NCI-H128 (cell line): ENCODE measurements at regions not wholly inside any gene's neighbourhood (a gene's known extent, or its start where the extent isn't known, plus 50 kb on each side); places are given as distances from the start of the nearest gene placed in this dataset.

Experiments used
- DNase-seq: peaks from one replicate; lab custom pipeline; 2025; ENCODE audit not compliant: unreplicated experiment; lab: John Stamatoyannopoulos, UW

- DNase-seq: no peak
Observed at GRCh38 chr5:39501397-39501796, 76.6 kb upstream of the DAB2 start.

GRCh38 chr5:39500551-39501175, 75.9 kb upstream of the DAB2 start:
- DNase-seq: no peak

- no peak for DNase-seq
Observed at GRCh38 chr5:39498278-39498952, 73.6 kb upstream of the DAB2 start.

- no peak for DNase-seq
Observed at GRCh38 chr5:39497322-39497721, 72.5 kb upstream of the DAB2 start.

- DNase-seq: no peak
Observed at GRCh38 chr5:39495227-39495626, 70.4 kb upstream of the DAB2 start.

- DNase-seq: no peak
Observed at GRCh38 chr5:39494534-39494933, 69.8 kb upstream of the DAB2 start.

- no peak for DNase-seq
Observed at GRCh38 chr5:39494107-39494510, 69.3 kb upstream of the DAB2 start.

GRCh38 chr5:39491210-39491609, 66.4 kb upstream of the DAB2 start:
- no peak for DNase-seq

GRCh38 chr5:39489263-39489662, 64.5 kb upstream of the DAB2 start:
- no peak for DNase-seq

- DNase-seq: no peak
Observed at GRCh38 chr5:39486790-39487189, 62.0 kb upstream of the DAB2 start.

GRCh38 chr5:39486361-39486760, 61.6 kb upstream of the DAB2 start:
- DNase-seq: no peak

- DNase-seq: no peak
Observed at GRCh38 chr5:39485079-39485478, 60.3 kb upstream of the DAB2 start.

- DNase-seq: no peak
Observed at GRCh38 chr5:39484673-39485072, 59.9 kb upstream of the DAB2 start.

GRCh38 chr5:39482098-39482497, 57.3 kb upstream of the DAB2 start:
- DNase-seq: no peak

- no peak for DNase-seq
Observed at GRCh38 chr5:39479537-39479936, 54.8 kb upstream of the DAB2 start.

GRCh38 chr5:39478863-39479262, 54.1 kb upstream of the DAB2 start:
- no peak for DNase-seq

GRCh38 chr5:39476843-39477220, 52.1 kb upstream of the DAB2 start:
- no peak for DNase-seq

GRCh38 chr5:39475881-39476842, 51.4 kb upstream of the DAB2 start:
- DNase-seq: no peak

GRCh38 chr5:39475159-39475571, 50.4 kb upstream of the DAB2 start:
- no peak for DNase-seq
